ENCODE measurements at regions not wholly inside any gene's neighbourhood (a gene's known extent, or its start where the extent isn't known, plus 50 kb on each side); places are given as distances from the start of the nearest gene placed in this dataset.

- no peak for TF ChIP-seq YY1 (IDR thresholded peaks at IDR 0.05; ENCODE audit: low read depth)
- TF ChIP-seq EP300 (IDR thresholded peaks at IDR 0.05; ENCODE audit: borderline replicate concordance) = no peak
- no peak for TF ChIP-seq NFIC (IDR thresholded peaks at IDR 0.05)
- TF ChIP-seq CREB1 (IDR thresholded peaks at IDR 0.05; ENCODE audit: low read depth) = no peak
- TF ChIP-seq, protein P1, sequence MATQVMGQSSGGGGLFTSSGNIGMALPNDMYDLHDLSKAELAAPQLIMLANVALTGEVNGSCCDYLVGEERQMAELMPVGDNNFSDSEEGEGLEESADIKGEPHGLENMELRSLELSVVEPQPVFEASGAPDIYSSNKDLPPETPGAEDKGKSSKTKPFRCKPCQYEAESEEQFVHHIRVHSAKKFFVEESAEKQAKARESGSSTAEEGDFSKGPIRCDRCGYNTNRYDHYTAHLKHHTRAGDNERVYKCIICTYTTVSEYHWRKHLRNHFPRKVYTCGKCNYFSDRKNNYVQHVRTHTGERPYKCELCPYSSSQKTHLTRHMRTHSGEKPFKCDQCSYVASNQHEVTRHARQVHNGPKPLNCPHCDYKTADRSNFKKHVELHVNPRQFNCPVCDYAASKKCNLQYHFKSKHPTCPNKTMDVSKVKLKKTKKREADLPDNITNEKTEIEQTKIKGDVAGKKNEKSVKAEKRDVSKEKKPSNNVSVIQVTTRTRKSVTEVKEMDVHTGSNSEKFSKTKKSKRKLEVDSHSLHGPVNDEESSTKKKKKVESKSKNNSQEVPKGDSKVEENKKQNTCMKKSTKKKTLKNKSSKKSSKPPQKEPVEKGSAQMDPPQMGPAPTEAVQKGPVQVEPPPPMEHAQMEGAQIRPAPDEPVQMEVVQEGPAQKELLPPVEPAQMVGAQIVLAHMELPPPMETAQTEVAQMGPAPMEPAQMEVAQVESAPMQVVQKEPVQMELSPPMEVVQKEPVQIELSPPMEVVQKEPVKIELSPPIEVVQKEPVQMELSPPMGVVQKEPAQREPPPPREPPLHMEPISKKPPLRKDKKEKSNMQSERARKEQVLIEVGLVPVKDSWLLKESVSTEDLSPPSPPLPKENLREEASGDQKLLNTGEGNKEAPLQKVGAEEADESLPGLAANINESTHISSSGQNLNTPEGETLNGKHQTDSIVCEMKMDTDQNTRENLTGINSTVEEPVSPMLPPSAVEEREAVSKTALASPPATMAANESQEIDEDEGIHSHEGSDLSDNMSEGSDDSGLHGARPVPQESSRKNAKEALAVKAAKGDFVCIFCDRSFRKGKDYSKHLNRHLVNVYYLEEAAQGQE (IDR thresholded peaks at IDR 0.05; ENCODE audit: low read depth) = no peak
- no peak for TF ChIP-seq CEBPB (IDR thresholded peaks at IDR 0.05)
- no peak for TF ChIP-seq RAD21 (IDR thresholded peaks at IDR 0.05; ENCODE audit: low read depth)
- no peak for TF ChIP-seq TAF1 (IDR thresholded peaks at IDR 0.05; ENCODE audit: low read depth)
Observed at GRCh38 chr4:58936436-58936835, 1826.3 kb upstream of the IGFBP7 start.

Data from Ishikawa (cell line).